Activated T-cell treated with anti-CD3 and anti-CD28 coated beads, Interleukin-2, amount 50 U/mL, for 48 hours (primary cell): ENCODE measurements at regions not wholly inside any gene's neighbourhood (a gene's known extent, or its start where the extent isn't known, plus 50 kb on each side); places are given as distances from the start of the nearest gene placed in this dataset.

Experiments used
- DNase-seq, 2 experiments: peaks; one replicate each; pipeline ENCODE4 v3.0.0-alpha.2; 2020

DNA sequence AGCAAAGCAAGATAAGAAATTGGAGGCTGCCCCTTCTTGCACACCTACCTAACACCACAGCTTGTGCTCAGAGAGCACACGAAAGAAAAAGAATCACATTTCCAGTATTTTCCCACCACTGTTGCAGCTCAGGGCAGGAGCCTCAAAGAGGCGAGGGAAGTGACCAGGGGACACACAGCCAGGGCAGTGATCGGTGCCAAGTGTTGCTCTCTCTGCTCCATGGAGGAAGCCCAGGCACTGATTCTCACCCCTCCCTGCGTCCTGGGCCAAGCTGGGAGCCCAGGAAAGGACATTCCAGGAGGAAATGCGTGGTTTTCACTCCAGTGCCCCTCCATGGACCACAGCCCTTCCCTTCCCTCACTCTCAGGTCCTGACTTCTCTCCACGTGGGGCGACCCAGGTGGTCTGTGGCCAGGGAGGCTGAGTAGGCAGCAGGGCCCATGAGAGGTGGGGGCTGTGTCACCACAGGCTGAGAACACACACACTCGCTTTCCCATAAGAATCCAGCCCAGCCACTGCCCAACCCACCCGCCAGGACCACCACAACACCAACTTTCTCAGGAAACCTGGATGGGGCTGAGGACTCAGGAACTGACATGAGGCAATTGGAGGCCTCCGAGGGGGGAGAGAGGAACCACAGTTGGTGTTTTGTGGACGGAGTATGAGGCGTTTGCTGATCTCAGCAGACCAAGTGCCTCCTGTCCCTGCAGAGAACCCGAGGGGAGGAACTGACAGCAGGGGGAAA is 81.7 kb upstream of the MAFB start:
- DNase-seq = no peak

DNA sequence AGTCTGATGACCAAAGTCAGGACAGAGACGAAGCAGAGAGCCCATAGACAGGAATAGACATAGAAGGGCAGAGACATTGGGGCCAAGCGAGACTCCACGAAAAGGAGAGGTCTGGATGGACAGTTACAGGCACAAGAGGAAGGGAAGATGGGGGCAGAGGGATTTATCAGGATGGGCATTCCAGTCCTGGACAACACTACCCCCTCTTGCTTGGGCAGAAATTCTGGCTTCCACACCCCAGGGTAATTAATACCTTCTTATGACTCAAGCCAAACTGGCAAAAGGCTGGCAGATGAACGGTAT is 82.2 kb upstream of the MAFB start:
- no peak for DNase-seq

DNA sequence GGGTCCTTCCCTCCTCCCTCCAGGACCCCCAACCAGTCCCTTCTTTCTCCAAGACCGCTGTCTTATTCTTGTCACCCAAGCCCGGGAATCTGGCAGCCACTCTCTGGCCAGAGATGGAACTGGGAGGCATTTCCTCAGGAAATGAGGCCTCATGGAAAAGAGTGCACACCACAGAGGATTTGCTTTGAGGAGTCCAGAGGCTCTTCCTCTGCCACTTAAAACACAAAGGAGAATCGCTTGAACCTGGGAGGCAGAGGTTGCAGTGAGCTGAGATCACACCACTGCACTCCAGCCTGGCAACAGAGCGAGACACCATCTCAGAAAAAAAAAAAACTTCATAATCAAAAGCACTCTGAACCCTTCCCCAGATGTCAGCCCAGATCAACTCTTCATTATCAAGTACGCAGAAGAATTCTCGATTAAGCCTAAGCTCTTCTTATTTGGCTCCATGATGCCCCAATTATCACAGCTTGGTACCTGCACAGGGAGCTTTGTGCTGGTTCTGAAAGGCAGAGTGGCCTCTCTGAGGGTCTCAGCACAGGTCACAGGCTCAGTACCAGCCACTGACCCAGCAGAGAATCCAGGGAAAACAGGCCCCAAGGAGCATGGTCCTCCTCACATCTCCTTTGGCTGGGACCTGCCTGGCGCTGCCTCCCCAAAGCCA is 82.9 kb upstream of the MAFB start:
- no peak for DNase-seq

DNA sequence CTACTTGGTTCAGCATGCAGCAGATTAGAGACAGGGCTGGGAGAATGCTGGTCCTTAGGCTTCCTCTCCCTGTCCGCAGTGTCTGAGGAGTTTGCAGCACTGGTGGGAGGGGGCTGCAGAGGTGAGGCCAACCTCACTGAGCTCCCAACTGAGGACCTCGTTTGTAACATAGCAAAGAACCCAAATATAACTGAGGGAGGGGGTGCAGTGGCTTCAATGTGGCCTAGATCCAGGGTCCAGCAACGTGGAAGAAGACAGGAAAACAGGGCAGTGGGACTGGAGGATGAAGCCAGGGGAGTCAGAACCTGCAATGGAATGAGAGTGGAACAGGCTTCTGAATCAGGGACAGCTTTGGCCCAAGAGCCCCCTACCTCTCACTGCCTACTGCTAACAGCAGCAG is 84.3 kb upstream of the MAFB start:
- DNase-seq = no peak

DNA sequence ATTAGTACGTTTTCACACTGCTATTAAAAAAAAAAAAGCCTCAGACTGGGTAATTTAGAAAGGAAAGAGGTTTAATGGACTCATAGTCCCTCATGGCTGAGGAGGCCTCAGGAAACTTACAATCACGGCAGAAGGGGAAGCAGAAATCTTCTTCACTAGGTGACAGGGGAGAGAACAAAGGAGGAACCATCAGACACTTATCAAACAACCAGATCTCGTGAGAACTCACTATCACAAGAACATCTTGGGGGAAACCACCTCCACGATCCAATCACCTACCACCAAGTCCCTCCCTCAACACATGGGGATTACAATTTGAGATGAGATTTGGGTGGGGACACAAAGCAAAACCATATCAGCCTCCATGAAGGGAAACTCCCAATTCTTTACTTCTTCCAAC is 85.2 kb upstream of the MAFB start:
- DNase-seq = no peak

DNA sequence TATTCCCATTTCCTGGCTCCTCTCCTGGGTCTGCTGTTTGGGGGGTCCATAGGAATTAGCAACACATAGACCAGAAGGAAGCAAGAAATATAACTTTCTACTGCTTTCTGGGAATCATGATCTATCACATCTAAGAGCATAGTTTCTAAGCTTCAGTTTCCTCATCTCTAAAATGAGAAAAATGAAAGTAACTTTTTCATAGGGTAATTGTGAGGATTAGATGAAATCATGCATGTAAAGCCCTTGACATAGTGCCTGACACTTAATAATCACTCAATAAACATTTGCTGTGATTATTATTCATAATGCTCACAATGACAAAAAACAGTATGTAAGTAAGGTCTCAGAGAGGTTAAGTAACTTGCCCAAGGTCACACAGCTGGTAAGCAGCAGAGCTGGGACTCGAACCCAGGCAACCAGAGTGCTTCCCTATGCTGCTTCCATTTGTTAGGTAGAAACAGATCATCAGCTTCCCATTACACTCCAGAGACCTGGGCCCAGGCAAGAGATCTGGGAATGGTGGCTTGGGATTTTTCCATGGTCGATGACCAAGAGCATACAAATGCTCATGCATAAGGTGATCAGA is 86.6 kb upstream of the MAFB start:
- DNase-seq = no peak

DNA sequence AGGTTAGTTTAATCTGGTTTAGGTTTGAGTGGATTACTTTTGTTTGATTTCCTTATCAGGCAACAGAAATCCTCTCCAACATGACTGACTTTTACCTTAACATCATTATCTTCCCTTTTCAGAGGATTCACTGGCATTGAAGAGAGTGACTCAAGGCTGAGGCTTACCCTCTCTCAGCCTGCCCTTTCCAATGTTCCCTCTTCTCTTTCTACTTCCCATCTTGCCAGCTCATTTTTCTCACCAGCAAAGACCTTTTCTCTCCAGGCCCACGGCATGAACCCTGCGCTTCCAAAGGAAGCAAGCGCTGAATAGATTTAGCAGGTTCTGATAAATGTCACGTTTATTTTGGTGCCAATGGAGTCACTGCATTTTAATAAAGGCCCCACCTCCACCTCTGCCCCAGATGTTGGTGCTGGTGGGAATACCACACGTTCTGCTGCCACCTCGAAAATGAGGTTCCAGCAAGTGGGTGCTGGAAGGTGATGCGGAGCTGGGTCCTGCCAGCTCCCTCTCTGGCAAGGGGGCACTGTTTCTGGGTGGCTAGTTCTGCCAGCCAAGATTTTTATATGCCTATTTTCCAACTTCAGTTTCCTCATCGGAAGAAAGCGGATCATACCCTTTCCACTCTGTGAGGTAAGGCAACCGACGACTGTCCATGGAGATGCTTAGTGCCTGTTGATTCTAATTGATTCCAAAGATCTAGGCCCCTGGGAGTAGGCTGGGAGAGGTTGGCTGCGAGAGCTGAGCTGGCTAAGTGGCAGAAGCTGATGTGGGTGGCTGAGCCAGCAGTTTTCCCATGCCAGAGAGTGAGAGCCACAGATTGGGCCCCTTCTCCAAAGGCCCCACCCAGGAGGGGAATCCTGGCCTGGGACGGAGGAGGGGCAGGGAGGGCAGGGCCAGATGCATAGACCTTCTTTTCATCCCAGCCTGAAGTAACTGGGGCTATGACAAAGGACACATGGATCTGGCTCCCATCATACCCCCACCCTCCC is 87.7 kb upstream of the MAFB start:
- DNase-seq = no peak

DNA sequence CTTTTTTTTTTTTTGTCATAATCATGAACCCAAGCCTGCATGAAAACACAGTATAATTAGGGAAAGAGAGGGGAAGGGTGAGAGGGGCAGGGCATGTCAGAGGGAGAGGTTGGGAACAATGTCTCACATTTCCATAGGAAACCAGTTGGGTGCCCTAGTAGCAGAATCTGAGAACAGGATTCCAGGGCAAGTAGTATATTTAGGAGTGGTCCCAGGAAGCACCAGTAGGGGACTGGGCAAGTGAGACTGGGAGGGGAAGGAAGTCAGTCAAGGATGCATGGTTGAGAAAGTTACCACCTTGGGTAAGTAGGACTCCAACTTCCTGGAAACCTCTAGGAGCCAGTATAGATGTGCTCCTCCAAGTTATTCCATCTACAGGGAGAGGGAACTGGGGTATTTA is 88.6 kb upstream of the MAFB start:
- DNase-seq = no peak

DNA sequence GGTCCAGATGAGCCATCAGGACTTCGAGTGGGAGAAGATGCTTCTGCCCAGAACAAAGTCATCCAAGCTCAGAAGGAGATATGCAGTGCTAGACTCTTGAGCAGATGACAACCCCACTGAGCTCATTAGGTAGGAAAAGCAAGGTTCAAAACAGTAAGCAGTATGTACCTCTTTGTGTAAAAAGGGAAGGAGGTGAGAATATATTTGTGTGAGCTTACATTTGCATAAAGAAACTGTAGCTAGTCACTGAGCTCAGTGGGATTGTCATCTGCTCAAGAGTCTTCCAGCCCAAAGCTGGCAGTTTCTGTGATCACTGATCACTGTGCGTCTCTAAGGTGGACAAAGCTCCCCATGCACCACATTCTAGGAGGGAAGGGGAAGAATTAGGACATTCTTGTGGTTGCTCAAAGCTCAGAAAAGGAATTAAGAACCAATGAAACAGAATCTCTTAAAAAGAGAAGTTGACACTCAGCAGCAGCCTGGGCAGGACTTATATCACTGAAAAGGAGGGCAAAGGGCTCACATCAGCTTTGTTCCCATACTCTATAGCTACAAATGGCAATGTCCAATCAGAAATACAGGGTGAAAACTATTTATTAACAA is 90.0 kb upstream of the MAFB start:
- no peak for DNase-seq

DNA sequence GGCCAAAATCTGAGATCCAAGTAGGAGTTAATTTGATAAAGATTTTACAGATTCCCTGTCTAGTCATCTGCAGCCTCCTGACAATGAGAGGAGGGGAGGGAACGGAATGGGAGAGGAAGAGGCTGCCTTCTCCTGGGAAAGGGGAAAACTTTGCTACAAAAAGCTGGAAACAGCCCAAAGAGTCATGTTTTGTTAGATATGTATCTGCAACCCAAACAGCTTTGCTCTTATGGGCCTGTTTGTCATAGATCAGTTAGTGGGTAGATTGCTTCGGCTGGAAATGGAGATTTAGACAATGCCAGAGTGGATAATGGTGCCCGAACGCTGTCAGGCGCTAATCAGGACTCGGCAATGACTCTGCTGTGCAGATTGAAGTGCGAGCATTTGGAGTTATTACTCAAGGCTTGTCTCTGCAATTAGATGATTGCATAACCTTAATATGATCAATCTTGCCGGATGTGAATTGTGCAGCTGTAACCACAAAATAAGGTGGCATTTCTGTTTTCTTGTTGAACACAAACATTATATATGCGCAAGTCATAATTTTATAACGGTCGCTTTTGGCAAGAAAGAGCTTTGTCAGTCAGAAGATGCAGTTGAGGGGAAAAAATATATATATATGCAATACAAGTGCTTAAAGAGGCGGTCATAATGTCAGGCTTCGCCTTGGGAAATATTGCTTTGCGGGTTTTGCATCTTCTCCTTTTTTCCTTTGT is 92.4 kb upstream of the MAFB start:
- DNase-seq = no peak

DNA sequence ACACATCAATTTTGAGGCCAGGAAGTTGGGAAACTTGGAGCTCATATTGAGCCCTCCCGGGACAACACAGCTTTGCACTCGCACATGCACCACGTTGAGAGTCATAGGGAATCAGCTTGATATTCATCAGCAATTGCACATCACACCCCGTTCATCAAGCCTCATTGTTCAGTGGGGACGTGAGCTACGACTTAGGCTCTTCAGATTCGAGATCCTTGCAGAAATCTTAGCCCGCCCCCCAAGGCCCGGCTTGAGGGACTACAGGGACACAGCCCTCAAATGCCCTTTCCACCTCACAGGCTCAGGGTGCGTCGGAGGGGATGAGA is 93.0 kb upstream of the MAFB start:
- no peak for DNase-seq

DNA sequence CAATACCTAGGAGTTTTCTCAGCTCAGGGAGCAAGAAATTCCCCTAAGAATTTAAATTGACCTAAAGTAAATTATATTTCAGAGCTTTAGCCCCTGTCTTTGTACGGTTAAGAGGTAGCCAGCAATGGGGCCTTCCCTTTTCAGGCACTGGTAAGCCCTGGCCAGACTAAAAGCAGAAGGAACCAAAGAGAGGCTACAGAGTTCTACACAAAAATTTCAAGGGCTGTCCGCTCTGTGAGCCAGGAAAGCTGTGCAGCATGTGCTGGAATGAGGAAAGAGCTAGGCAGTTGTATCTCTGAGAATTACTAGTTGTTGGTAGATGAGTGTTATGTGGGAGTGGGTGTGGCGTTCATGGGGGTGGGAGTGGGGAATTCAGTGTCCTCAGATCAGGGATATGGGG is 96.3 kb upstream of the MAFB start:
- DNase-seq = no peak

DNA sequence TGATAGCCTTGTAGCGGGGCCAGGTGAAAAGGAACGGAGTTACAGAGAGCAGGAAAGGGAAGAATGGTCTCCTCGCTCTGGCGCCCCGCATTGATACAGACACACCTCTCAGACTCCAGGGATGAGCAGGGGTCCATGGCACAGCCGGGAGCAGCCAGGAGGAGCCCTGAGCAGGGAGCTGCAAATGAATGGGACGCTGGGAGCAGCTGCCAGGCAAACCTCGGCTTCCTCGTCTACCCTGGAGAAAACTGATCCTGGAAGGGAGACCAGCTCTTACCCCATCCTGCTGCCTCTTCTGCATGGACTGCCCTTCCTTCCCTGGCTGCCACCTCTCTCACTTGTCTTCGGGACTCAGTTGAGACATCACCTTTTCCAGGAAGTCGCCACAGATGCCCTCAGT is 97.3 kb upstream of the MAFB start:
- DNase-seq = no peak

DNA sequence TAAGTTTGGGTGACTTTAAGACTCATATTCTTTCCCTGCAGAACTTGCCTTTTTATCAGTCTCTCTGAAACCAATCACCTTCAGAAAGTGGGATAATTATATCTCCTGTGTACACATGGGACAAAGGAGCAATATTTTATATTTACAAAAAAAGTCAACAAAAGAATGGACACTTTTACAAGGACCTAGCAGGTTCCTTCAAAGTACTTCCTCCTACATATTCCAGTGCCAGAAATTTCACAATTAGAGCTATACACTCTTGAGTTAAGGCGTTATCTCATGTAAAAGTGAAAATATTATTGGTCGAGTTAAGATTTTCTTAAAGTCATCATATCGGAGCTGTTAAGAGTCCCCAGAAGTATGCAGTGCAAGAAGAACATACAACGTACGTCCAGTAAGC is 98.9 kb upstream of the MAFB start:
- DNase-seq = no peak

DNA sequence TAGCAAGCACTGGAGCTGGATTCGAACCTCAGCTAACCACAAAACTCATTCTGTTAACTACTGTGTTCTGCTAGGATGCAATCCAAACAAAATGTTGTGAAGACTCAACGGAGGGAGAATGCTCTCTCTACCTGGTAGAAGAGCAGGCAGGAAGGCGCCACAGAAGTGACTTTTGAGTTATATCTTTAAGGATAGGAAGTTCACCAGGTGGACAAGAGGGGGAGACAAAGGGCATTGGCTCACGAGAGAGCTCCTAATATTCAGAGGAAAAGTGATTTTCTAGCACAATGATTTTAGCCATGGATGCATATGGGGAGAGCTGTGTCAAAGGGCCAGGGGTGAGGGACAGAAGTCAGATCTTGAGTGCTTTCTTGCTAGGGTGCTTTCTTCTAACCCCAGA is 108.4 kb upstream of the MAFB start:
- DNase-seq = no peak

DNA sequence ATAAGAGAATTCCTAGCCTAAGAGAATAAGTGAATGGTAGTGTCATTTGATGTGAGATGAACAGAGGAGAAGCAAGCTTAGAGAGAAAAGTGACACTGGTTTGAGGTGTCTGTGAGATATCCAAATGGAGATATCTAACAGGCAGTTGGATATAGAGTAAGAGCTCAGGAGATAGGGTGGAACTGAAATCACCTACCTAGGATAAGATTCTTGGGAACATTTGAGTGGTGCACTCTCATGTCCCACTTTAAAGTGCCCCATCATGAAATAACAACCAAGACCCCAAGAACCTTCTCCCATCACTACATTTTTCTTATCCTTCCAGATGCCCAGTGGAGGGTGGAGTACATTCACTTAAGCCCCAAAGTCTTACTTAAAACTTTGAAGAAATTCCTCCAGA is 109.0 kb upstream of the MAFB start:
- DNase-seq = no peak

DNA sequence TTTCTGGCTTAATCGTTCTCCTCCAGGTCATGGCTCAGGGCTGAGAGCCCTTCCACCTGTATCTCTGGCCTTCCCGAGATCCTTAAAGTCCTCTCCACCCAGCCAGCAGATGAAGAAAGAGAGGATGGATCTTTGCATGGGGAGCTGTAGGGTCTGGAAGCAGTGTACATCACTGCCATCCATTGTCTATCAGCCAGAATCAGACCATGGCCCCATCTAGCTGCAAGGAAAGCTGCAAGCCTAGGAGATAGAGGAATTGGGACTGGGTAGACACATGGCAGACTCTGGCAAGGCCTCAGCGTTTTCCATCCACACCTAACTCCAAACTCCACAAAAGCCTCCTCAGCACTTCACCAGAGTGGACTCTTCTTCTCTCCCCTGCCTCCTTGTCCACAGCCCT is 113.8 kb upstream of the MAFB start:
- DNase-seq = no peak

DNA sequence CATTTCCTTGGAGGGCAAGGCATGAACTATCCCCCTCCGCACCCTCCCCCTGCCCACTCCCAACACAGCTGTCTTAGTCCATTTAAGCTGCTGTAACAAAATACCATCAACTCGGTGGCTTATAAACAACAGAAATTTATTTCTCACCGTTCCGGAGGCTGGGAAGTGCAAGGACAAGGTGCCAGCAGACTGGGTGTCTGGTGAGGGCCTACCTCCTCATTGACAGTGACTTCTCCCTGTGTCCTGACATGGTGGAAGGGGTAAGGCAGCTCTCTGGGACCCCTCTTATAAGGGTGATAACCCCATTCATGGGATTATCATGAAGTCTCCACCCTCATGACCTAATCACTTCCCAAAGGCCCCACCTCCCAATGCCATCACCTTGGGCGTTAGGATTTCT is 114.3 kb upstream of the MAFB start:
- no peak for DNase-seq

DNA sequence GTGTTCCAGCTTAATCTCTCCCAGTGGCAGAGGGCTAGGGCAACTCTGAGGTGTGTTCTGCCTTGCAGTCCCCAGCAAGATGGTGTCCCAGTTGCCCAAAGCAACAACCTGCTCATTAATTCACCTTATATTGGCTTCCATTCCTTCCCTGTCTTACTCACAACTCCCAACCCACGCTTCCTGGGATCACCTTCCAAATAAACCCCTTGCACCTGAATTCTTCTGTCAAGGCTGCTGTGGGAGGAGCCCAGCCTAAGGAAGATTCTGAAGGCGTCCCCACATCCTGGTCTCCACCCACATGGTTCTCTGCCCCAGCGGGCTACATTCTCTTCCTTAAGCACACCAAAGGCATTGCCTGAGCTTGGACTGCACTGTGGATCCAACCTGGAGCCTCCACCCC is 116.6 kb upstream of the MAFB start:
- DNase-seq = no peak

DNA sequence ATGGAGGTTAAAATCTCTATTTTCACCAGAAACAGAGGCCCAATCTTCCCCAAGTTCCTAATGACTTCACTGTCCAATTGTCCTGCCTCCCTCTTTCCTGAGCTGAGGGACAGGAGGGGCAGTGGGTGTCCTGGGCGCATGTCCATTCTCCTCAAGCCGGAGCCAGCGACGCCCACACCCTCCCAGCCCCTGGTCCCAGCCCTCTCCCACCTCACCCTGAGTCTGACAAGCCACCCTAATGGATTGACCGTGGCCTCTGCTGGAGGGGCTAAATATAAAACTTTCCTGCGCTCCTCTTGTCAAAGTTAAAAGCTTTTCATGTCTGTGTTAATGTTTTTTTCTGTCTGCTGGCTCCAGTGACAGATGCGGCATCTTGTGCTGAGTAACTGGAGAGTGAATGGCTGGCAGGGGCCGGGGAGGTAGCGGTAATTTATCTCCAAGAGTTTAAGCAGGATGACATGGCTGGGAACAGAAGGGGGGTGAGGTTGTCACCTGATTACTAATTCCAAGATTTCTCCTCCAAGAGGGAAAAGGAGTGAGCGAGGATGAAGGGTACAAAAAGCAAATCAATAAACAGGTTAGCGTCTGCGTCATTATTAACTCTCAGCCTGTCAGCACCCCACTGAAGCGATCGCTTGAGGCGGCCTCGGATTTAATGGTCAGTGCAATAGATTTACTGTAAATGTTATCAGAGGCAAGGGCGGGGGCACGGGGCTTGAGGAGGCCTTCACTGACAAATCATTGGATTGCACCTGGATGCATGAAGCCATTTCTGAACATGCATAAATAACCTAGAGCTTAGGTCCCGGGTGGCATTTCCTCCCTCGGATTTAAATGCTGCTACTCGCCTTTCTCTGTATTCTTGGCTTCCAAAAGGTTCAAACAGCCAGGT is 118.1 kb upstream of the MAFB start:
- no peak for DNase-seq

DNA sequence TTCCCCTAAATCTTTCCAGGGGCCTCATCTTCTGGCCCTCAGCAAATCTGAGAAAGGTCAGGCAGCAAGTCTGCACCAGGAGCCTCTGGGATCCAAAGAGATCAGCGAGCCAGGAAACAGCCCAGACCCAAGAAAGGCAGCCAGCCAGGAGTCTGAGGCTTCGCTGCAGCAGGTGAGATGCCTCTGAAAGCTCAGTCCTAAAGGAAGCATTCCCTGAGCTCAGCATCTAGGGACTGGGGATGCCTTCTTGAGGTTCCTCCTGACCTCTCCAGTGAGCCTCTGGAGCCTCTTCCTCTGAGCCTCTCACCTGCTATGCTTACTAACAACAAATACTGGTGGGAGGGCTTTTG is 118.8 kb upstream of the MAFB start:
- DNase-seq = no peak

DNA sequence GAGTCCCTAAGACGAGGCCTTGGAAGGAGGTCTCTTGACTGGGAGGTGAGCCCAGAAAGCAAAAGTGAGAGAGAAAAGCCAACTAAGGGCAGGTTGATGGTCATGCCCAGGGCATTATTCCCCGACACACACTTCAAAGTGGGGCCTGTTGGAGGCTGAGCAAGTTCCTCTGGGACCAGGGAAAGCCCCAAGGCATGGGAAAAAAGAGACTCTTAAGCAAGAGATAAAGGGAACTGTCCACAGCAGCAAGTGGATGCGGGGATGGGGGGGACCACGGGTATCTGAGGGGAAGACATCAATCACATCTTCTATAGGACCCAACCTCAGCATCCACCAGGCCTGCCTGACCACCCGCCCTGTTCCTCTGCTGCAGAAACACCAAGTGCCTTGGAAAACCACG is 119.9 kb upstream of the MAFB start:
- DNase-seq = no peak
